ENCODE measurements at regions not wholly inside any gene's neighbourhood (a gene's known extent, or its start where the extent isn't known, plus 50 kb on each side); places are given as distances from the start of the nearest gene placed in this dataset.
A peak's percentile ranks its signal among the peaks of the same experiment; 100 is the strongest.

- no peak for DNase-seq (ENCODE audit: low read depth)
Observed at GRCh38 chr9:28607843-28608242, 1034.6 kb upstream of the C9orf72 start.

DNA sequence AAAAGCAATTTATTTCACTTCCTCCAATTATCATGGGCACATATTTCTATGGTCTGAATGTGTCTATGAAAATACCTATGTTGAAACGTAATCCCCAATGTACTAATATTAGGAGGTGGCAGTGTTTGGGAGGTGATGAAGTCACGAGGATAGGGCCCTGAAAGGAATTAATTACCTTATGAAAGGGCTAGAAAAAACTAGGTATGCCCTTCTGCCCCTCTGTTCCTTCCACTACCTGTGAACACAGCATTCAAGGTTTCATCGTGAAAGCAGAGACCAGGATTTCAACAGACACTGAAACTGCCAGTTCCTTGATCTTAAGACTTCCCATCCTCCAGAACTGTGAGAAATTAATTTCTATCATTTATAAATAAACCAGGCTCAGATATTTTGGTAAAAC lies 1037.1 kb upstream of the C9orf72 start:
- DNase-seq (ENCODE audit: low read depth), result no peak

GRCh38 chr9:28616310-28616709 lies 1043.0 kb upstream of the C9orf72 start:
- no peak for DNase-seq (ENCODE audit: low read depth)

DNA sequence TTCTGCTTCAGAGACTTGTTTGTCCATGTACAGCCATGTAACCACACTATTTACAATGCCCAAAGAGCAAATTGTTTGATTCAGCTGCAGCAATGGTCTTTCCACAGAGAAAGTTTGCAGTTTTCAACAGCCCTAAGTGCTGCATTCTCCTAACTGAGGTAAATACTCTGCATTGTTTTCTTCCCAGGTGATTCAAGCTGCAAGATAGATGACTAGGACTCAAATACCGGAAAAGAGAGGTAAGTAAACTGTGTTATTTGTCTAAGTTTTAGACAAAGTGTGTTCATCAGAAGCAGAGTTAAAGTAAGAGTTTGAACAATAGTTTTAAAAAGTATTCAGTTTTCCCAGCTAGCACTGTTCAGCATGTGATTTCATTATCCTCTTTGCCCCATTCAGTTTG lies 1046.7 kb upstream of the C9orf72 start:
- no peak for DNase-seq (ENCODE audit: low read depth)

DNA sequence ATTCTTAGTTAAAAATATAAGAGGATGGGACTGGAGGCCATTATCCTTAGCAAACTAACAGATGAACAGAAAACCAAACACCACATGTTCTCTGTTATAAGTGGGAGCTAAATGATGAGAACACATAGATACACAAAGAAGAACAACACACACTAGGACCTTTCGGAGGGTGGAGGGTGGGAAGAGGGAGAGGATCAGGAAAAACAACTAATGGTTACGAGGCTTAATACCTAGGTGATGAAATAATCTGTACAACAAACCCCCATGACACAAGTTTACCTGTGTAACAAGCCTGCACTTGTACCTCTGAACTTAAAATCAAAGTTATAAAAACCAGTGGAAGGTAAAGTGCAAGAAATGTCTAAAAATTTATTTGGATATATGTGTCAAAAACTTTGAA lies 1047.4 kb upstream of the C9orf72 start:
- no peak for DNase-seq (ENCODE audit: low read depth)

DNA sequence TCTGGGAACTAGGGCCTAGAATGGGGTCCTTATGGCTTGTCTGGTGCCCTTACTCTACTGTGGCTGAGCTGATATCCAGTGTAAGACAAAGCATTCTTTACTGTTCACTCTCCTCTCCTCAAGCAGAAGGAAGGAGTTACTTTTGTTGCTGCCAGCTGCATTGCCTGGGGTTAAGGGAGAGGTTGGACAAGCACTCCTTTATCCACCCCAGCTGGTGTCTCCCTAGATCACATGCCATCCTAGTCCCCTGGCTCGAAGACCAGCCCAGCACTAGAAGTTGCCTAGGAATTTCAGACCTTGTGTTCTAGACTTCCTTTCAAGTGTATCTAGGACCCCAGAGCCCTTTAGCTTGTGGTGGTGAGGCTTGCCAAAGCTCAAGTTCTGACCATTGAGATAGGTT lies 1051.5 kb upstream of the C9orf72 start:
- DNase-seq (ENCODE audit: low read depth), result no peak

- no peak for DNase-seq (ENCODE audit: low read depth)
Observed at GRCh38 chr9:28628031-28628430, 1054.8 kb upstream of the C9orf72 start.

GRCh38 chr9:28648723-28649122 lies 1075.4 kb upstream of the C9orf72 start:
- no peak for DNase-seq (ENCODE audit: low read depth)

DNA sequence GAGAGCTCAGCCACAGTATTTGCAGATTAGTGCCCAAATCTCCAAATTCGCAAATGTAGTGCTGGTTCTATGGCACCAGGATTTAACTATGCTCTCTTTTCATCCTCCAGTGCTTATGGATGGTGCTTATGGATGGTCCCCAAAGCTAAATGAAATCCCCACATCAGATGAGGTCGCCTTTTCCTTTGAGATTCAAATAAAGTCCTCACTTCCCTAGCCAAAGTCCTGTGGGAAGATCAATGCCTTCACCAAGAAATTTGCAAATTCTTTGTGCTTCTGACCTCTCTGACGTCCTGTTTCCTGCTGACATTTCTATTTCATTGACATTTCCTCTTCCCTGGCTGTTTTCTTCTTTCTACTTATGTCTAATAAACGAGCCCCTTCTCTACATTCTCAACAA lies 1077.0 kb upstream of the C9orf72 start:
- DNase-seq (ENCODE audit: low read depth), result no peak

GRCh38 chr9:28651050-28651722 lies 1077.9 kb upstream of the C9orf72 start:
- peak; percentile 15 for DNase-seq (ENCODE audit: low read depth)

GRCh38 chr9:28653216-28653615 lies 1079.9 kb upstream of the C9orf72 start:
- no peak for DNase-seq (ENCODE audit: low read depth)

- no peak for DNase-seq (ENCODE audit: low read depth)
Observed at GRCh38 chr9:28656727-28657126, 1083.4 kb upstream of the C9orf72 start.

- no peak for DNase-seq (ENCODE audit: low read depth)
Observed at GRCh38 chr9:28661853-28662252, 1088.6 kb upstream of the C9orf72 start.

GRCh38 chr9:28662675-28663074 lies 1089.4 kb upstream of the C9orf72 start:
- DNase-seq (ENCODE audit: low read depth), result no peak

DNA sequence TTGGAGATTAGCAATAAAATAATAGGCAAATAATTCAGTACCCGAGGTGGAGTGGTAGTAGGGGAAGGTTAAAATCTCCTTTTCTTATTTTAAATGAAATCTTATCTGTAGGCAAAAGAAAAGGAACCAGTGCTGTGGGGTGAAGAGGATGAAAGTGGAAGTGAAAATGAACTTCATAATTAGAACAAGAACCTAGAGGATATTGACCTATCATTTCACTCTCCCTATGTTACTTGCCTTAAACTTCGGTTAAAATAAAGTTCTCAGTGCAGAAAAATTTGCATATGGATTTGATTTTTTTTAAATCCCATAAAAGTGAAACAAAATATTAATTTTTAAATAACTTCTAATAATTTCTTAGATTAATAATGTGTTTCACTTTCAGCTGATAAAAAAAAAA lies 1094.9 kb upstream of the C9orf72 start:
- DNase-seq (ENCODE audit: low read depth), result no peak

DNA sequence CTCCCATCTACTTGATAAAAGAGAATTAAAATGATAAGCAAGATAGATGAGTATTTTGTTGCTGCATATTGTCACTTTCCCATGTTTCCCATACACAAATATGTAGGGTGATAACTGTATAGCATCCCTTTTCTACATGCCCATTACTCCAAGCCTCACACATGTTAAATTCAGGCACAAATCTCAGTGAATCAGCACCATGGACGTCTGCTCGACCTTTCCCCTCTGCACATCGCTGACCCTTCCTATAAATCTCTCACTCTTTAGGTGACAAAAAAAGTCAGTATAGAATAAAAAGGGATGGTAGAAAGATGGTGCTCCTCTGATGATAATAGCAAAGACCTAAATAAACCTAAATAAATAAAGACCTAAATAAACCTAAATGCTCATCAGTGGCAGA lies 1097.7 kb upstream of the C9orf72 start:
- no peak for DNase-seq (ENCODE audit: low read depth)

- DNase-seq (ENCODE audit: low read depth), result peak; percentile 3
Observed at GRCh38 chr9:28678097-28678496, 1104.8 kb upstream of the C9orf72 start.

DNA sequence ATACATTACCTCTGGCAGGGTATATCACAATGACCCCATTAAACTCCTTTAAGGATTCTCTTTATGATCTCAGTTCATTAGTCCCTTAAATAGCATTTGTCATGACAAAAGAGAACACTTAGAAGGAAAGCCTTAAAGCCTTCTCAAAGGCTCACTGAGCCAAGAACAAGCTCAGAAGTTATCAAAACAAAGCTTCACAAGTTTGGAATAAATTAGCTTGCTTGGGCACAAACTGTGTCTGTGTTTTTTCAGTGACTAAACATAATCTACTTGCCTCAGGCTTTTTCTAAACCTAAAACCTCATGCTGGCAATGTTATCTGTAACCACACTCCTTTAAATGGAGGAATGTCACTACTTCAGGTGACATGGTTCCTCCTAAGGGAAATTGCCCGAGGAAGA lies 1114.9 kb upstream of the C9orf72 start:
- peak; percentile 27 for DNase-seq (ENCODE audit: low read depth)

DNA sequence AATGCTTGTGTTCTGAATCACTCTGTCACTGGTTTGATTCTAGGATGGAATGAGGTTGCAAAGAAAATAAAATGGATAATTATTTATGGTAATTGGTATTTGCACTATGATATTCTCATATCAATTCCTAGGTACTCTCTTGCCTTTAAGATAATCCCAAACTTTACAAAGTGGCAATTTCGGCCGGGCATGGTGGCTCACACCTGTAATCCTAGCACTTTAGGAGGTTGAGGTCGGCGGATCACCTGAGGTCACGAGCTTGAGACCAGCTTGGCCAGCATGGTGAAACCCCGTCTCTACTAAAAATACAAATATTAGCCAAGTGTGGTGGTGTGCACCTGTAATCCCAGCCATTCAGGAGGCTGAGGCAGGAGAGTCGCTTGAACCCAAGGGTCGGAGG lies 1118.7 kb upstream of the C9orf72 start:
- no peak for DNase-seq (ENCODE audit: low read depth)

DNA sequence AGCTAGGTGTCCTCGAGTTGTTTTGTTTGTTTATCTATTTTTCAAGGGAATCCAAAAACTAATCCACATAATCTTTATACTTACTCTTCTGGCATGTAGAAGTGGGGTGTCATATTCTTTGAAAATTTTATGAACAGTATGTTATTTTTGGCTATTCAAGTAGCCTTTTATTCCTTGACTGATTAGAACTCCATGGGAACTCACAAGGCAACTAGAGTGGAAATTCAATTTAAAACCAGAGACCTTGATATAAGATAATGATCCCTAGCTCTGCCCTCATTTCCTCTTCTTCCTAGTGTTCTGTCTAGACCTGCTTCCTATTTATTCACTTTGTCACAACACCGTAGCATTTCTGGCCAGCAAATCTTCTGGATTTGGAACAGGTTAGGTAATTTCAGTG lies 1123.7 kb upstream of the C9orf72 start:
- DNase-seq (ENCODE audit: low read depth), result no peak

GRCh38 chr9:28699632-28700031 lies 1126.4 kb upstream of the C9orf72 start:
- DNase-seq (ENCODE audit: low read depth), result no peak

GRCh38 chr9:28707616-28708015 lies 1134.3 kb upstream of the C9orf72 start:
- no peak for DNase-seq (ENCODE audit: low read depth)

DNA sequence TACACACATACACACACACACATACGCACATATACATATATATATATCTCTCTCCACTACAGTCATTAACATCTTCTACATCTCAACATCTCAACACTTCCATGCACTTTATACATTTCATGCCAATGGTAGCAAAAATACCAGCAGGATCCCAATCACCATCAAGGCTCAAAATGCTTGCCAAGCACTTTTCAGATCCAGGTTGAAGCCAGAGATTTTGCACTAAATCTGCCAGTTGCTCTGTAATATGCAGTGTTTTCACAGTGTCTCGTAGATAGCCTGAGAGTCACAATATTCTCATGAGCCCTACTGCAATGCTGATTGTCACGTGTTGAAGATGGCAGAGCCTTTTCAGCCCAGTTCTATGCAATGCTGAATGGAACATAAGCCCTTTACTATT lies 1140.9 kb upstream of the C9orf72 start:
- DNase-seq (ENCODE audit: low read depth), result no peak

GRCh38 chr9:28718226-28718625 lies 1144.9 kb upstream of the C9orf72 start:
- DNase-seq (ENCODE audit: low read depth), result no peak
